Mucosa of descending colon (tissue), 3 donors: ENCODE measurements at regions not wholly inside any gene's neighbourhood (a gene's known extent, or its start where the extent isn't known, plus 50 kb on each side); places are given as distances from the start of the nearest gene placed in this dataset.

Source experiments
- ATAC-seq: fragments of 200-7000 bp; cut with Tn5 transposase; one replicate; pipeline ENCODE4 v1.9.1; 2020; ENCODE audit warnings: mild to moderate bottlenecking, moderate library complexity
- DNase-seq, 3 donors: peaks; one replicate each; pipeline ENCODE4 v3.0.0-alpha.2; 2020
- H3K36me3 ChIP-seq: fragments of 200-600 bp; one replicate; pipeline ENCODE4 v1.8.0; 2021; ENCODE audit warnings: low read depth, mild to moderate bottlenecking
- H3K4me1 ChIP-seq: fragments of 200-600 bp; one replicate; pipeline ENCODE4 v1.8.0; 2021; ENCODE audit warnings: low read depth, mild to moderate bottlenecking
- H3K4me3 ChIP-seq: fragments of 200-600 bp; one replicate; pipeline ENCODE4 v1.8.0; 2021; ENCODE audit warnings: mild to moderate bottlenecking
- H3K9me3 ChIP-seq: fragments of 200-600 bp; one replicate; pipeline ENCODE4 v1.8.0; 2021; ENCODE audit warnings: mild to moderate bottlenecking
- CTCF ChIP-seq: fragments of 200-600 bp; IDR thresholded peaks from one replicate; pipeline ENCODE4 v1.8.0; 2022; ENCODE audit warnings: antibody characterized with exemption, mild to moderate bottlenecking
- intact Hi-C, 2 donors: fragments of 100-400 bp; cut with DNase I in 1 of 2; cut with micrococcal nuclease in 1 of 2; formaldehyde crosslinking; loops; one replicate each; pipeline versions ENCODE4 v1.11.0 to v1.11.1; 2022; cut with DNase I, micrococcal nuclease
- donor health status: DM: no; HTN: no; CAD: no; lungs with moderate emphysema.
- donor health status: DM: no; HTN: no; CAD: no.
- donor health status: DM: no; HTN: yes; CAD: no.

- Histone ChIP-seq H3K9me3 (no peaks in the 10 kb centered on the region), H3K4me1 (no peaks in the 10 kb centered on the region), H3K4me3 (no peak overlapping the region), H3K36me3 (no peaks in the 10 kb centered on the region)
- ATAC-seq = peak; percentile 38
- intact Hi-C loops = no loop called here
- peak; percentile 40 for TF ChIP-seq CTCF
- DNase-seq = peak in 1 of 3 donors; percentile 39
Measured at GRCh38 chr3:81910244-81910852, 148.9 kb upstream of the GBE1 start.

DNA sequence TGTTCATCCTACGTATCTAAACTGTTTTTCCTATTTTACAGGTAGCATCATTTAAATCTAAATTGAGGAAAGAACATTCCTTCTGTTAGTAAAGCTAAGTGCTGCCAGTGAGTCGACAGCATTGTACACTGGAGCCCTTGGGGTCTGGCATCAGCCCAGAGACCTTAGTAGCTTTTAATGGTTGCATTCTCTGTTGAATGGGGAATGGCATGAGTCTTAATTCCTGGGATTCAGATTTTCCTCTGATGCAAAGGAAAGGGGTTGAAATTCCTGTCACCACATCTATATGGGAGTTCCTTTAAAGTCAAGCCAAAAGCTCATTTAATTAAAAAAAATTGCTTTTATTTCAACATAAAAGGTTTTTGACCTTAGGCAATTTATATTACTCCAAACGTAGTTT lies 148.4 kb upstream of the GBE1 start:
- intact Hi-C loops = no loop called here
- Histone ChIP-seq H3K9me3 (no peaks in the 10 kb centered on the region), H3K36me3 (no peaks in the 10 kb centered on the region), H3K4me1 (no peaks in the 10 kb centered on the region), H3K4me3 (no peak overlapping the region)
- no peak for TF ChIP-seq CTCF
- DNase-seq (no peak), ATAC-seq (no peak)

DNA sequence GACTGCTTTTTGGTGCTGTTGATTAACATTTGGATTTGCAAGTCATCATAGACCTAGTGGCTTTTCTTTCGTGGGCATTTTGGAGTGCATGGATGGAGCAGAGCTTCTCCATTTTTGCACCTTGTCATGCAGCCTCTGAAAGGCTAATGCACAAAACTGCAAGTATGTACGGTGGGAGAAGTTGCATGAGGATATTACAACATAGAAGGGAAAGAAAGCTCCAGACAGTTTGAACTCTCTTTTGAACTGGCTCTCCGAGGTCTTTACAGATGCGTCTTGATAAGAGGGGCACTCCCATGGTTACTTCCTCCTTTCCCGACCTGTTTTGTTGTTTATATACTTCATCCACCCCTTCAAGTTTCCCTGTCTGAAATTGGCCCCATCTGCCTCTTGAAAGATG lies 147.1 kb upstream of the GBE1 start:
- DNase-seq = no peak
- no peak overlapping the region for H3K4me3 ChIP-seq
- H3K4me1 ChIP-seq = no peaks in the 10 kb centered on the region
- no peak for TF ChIP-seq CTCF
- no peaks in the 10 kb centered on the region for H3K36me3 ChIP-seq
- ATAC-seq = no peak
- H3K9me3 ChIP-seq = no peaks in the 10 kb centered on the region
- intact Hi-C loops = no loop called here

GRCh38 chr3:81898336-81898735 lies 136.9 kb upstream of the GBE1 start:
- DNase-seq (no peak), ATAC-seq (no peak)
- Histone ChIP-seq H3K4me1 (no peaks in the 10 kb centered on the region), H3K36me3 (no peaks in the 10 kb centered on the region), H3K9me3 (no peaks in the 10 kb centered on the region), H3K4me3 (no peak overlapping the region)
- TF ChIP-seq CTCF = no peak
- intact Hi-C loops = no loop called here

DNA sequence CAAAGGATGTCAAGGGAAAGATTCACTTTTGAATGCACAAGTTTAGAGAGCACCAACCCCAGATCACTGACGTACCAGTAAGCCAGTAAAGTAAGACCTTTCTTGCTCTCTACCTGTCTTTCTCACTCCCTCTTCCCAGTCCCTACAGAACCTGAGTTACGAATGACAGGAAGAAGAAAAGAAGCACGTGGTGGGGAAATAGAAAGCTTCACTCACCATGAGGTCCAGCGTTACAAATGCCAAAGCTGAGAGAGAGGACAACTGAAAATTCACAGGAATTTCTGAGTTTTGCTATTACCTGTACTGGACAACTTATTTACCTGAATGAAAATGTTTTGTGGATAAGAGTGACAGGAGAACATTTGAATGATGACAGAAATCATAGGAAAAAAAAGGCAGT lies 133.2 kb upstream of the GBE1 start:
- H3K4me3 ChIP-seq = no peak overlapping the region
- H3K4me1 ChIP-seq = no peaks in the 10 kb centered on the region
- TF ChIP-seq CTCF = no peak
- intact Hi-C loops = no loop called here
- no peak for ATAC-seq
- DNase-seq = no peak
- H3K36me3 ChIP-seq = no peaks in the 10 kb centered on the region
- no peaks in the 10 kb centered on the region for H3K9me3 ChIP-seq
